ENCODE measurements at regions not wholly inside any gene's neighbourhood (a gene's known extent, or its start where the extent isn't known, plus 50 kb on each side); places are given as distances from the start of the nearest gene placed in this dataset.

GRCh38 chr10:78750418-78750817, 318.3 kb upstream of the ZMIZ1 start:
- no peak for DNase-seq

DNA sequence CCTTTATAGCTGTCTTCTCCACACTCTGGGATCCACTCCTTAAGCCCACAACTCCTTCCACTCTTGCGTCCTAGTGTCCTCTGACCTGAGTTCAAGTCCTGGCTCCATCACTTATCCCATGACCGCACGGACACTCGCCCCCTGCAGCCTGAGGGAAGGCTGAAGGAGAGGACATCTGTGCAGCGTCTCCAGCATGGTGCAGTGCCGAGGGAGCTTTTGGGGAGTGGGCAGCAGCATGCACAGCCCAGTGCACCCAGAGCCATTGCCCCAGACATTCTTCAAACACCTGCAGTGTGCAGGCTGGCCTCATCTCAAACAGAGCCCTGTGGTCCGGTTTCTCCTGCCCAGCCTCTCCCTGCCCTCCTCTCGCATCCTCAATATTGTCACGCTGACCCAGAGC, 317.1 kb upstream of the ZMIZ1 start:
- DNase-seq, result no peak

DNA sequence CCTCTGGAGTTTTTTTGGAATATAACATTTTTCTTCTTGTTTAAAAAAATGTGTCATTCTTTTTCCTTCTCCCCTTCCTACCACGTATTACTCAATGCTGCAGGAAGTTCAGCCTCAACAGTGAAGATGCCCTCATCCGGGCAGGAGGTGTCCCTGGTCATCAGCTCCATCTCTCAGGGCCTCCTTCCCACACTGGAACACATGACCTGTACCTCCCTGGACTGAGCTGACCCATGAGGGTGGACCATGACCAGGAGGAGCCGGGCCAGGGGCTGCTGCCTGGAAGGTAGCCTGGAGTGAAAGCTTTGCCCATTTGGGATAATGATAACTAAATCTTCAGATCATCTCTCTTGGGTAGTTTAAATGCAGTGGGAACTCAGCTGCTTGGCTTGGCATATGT, 316.5 kb upstream of the ZMIZ1 start:
- DNase-seq, result no peak

DNA sequence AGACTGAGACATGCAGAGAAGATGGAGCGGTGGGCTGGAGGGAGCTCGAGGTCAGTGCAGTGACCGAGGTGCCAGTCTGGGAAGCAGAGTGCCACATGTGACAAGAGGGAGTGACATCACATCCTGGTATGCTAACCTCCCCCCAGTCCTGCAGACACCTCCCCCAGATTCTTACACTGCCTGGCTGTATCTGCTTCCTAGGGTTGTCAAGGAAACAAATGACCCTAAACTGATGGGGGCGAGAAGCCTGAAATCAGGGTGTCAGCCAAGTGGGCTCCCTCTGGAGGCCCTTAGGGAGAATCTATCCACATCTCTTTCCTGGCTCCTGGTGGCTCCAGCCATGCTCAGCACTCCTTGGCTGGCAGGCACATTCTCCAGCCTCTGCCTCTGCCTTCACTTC, 316.1 kb upstream of the ZMIZ1 start:
- no peak for DNase-seq

DNA sequence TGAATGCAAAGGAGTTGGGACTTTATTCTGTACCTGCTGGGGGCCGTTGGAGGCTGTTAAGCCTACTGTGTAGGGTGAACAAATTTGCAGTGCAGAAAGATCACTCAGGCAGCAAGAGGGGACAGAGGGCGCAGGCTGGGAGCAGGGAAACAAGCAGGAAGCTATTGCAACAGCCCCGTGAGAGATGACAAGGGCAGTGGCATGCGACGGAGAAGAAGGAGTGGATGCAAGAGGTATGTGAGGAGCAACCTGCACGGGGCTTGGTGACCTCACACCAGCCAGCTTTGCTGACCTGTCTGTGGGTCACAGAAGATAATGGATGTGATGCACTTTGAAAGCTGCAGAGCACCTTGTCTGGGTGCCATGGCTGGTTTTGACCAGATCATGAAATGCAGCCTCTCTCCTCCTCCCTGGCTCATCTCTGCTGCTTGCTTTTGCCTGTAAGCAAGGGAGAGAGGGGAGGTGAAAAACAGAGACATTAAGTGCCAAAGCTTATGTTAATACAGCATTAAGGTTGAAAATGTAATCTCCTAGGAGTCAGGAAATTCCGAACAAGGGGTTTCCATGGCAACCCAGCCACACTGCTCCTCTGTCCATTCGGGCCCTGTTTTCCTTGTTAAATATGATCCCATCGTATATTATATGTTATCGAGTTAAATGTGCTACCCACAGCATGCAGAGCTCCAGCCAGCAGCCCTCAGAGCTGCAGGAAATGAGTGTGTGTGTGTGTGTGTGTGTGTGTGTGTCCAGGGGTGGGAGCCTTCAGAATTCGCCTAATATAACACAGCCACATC, 314.3 kb upstream of the ZMIZ1 start:
- no peak for DNase-seq

DNA sequence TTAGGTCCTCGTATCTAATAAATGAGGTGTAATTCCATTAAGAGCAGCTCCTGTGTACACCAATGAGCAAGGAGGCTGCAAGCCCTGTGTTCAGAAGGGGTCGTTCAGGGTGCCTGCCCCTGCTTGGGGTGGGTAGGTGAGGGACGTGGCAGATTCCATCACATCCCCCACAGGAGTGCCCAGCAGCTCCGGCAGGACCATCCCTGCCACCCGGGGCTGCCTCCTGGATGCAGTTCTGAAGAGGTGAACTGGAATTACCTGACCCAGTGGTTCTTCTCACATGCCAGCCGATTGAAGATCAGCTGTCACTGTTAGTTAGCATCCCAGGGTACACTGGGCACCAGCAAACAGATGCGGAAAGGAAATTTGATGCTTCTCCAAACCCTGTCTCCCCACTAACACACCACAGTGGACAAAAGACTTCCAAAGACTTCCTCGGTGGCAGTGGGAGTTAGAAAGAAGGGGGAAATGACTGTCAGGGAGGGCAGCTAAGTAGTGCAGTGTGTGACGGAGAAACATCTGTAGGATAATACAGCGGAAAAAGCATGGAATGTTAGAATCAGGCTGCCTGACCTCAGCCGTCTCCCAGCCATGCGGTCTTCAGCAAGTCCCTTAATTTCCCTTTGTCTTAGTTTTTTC, 313.6 kb upstream of the ZMIZ1 start:
- DNase-seq, result no peak

DNA sequence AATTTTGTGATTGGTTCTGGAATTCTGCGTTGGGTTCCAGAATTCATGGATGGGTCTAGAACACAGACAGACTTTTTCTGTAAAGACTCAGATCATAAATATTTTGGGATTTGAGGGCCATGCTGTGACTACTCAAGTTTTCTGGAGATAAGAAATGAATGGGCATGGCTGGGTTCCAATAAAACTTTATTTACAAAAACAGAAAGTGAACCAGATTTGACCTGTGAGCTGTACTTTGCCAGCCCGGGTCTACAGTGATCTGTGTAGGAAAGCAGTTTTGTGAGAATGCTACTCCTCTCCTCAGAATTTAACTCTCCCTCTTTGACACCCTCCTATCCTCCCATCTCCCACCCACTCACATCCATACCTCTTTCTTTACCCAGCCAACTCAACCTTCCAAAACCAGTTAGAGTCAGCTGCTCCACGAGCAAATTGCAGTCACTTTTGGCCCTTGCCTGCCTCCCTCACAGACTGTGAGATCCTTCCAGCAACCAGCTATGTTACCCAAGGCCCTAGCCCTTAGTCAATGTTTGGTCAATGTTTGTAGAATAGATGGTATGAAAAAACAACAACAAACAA, 312.8 kb upstream of the ZMIZ1 start:
- no peak for DNase-seq

DNA sequence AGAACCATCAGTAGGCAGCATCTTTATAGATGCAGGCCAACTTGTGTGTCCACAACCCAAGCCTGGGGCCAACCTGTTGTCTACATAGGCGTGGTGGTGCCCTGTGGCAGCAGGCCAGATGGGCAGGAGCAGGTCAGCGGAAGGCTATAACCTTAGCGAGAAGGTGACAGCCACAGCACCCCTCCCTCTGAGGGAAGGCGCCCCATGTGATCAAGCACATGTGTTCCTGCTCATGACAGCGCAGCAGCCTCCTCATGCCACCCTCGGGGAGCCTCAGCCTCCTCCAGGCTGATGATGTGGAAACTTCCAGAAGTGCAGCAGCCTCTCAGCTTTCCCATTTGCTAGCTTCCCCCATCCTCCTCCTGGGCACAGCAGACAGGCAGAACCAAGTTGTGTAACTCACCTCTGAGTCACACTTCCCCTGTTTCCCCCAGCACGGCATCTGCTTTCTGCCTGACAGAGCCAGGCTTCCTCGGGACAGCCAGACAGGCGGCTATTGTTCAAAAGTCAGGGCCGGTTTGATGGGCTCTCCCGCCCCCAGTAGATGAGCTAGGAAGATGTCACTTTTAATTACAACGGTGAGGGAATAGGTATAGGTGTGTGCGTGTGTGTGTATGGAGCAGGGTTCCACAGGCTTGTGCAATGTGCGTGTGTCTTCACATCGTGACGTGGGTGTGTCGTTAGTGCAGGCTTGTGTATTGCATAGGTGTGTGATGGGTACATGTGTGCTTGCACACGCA, 312.0 kb upstream of the ZMIZ1 start:
- peak; percentile 84 for DNase-seq

- no peak for DNase-seq
Measured at GRCh38 chr10:78757344-78757925, 311.3 kb upstream of the ZMIZ1 start.

DNA sequence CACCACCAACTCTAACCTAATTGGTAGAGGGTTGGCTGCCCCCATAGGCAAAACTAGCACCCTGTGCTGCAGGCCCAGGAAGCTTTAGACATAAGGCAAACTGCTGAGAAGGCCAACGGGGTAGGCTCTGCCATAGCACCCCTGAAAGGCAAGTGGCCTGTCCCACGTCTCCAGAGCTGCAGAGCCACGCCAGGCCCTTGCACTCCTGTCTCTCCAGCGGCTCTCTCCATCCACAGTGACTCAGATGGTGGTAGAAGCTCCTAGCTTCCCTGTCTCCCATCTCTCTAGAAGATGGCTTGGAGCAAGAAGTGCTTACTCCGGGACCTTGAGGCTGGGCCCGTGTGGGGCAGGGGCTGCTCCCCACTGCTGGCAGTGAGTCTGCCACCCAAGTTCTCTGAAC, 310.6 kb upstream of the ZMIZ1 start:
- DNase-seq, result no peak

DNA sequence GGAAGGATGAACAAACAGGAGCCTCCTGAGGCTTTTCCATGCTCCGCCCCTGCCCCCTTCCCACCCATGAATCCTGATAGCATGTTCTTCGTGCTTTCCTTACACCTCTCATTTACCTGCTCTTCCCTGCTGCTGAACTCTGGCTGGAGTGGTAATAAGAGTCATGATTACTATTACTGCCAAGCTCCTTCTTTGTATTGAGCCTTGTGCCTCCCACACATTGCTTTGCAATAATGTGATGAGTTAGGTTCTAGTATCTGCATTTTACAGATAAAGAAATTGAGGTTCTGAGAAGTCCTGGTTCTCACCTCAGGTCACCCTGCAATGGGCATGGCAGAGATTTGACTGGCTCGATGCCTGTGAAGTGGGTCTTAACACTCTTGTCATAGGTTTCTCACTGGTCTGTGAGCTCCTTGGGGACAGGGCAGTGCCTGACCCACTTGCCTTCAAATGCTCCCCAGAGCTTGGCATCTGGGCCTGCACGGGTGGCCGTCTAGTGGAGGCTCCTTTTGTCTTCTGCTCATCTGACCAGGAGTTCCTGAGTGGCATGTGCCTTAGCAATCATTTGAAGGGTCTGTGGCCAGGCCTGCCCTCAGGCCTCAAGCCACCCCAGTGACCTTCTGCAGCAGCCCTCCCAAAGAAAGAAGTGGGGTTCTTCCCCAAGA, 309.2 kb upstream of the ZMIZ1 start:
- DNase-seq, result no peak

- no peak for DNase-seq
Measured at GRCh38 chr10:78760463-78761310, 308.1 kb upstream of the ZMIZ1 start.

GRCh38 chr10:78761311-78761781, 307.4 kb upstream of the ZMIZ1 start:
- no peak for DNase-seq

GRCh38 chr10:78762086-78762630, 306.6 kb upstream of the ZMIZ1 start:
- DNase-seq, result no peak

GRCh38 chr10:78763234-78763633, 305.5 kb upstream of the ZMIZ1 start:
- DNase-seq, result no peak

- no peak for DNase-seq
Measured at GRCh38 chr10:78763651-78764395, 304.9 kb upstream of the ZMIZ1 start.

- no peak for DNase-seq
Measured at GRCh38 chr10:78764436-78764835, 304.3 kb upstream of the ZMIZ1 start.

DNA sequence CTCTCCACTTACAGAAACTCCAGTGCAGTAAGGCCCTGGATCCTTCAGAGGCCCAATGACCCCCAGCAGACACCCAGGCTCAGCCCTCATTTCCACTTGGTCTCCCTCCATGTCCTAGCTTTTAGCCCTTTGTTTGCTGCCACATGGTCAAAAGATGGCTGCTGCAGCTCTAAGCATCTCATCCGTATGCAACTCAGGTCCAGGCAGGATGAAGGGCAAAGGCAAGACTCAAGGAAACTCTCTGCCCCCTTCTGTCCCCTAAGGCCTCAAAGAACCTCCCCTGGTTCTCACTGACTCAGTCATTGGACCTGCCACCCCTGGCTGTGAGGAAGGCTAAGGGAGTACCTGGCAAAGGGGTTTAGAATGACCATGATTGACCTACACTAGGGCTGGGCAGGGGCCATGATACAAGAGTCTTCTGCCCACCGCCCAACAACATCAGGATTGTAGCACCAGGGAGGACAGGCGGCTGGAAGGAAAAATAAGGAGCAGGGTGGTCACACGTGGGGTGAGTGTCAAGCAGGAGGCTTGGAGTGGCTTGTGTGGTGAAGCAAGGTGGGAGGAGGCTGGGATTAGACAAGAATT, 303.8 kb upstream of the ZMIZ1 start:
- DNase-seq, result no peak

DNA sequence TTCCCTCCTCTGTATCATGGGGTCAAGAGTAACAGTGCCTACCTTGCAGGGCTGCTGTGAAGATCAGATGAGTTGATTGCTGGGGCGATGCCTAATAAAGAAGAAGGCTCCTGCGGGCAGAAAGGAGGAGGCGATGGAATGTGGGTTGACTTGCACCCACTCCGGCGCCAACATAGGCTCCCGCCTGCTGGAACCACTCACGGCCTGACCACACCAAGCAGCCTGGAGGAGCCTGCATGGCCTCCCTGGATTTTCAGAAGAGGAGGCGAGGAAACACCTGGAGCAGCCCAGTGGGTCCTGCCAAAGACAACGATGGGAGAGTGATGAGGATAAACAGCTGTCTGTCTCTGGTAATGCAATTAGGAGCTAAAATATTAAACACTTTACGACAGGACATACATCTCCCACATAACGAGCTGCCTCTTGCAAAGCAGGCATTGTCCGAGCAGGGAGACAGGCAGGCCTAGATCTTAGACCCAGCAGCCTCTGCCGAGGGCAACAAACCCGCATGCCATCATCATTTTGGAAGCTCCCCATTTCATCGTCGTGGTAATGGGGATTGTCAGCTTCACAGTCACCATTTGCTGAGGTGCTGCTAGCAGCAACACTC, 302.9 kb upstream of the ZMIZ1 start:
- DNase-seq, result no peak

DNA sequence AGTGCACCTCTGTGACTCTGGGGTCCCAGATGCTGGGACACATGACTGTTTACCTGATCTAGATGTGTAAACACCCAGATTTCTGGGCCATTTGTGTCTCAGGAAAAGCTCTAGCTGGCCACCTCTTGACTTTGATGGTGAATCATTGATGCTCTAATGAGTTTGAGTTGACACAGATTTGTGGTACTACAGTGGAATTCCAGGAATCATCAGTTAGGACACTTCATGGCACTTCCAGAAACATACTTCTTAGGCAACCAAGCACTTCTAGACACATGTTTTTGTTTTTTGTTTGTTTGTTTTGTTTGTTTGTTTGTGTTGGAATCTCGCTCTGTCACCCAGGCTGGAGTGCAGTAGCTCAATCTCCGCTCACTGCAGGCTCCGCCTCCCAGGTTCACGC, 302.2 kb upstream of the ZMIZ1 start:
- DNase-seq, result no peak

Data from CD4-positive, alpha-beta T cell treated with Interleukin-15 for 1 hour (primary cell).